ENCODE measurements at regions not wholly inside any gene's neighbourhood (a gene's known extent, or its start where the extent isn't known, plus 50 kb on each side); places are given as distances from the start of the nearest gene placed in this dataset.

DNA sequence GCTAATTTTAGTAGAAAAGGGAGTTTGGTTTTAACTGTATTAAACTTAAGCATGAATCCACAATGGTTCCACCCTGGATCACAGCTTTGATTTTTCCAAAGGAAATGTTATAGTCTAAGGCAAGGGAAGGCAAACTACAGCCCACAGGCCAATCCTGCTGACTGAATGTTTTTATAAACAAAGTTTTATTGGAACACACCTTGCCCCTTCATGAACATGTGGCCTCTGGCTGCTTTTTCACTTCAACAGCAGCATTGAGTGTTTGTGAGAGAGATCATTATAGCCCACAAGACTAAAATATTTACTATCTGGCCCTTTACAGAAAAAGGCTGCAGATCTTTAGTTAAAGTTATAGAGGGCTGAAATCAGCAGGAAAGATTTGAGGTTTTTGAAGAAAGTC lies 198.7 kb downstream of the IRS2 start:
- TF ChIP-seq, protein P1, sequence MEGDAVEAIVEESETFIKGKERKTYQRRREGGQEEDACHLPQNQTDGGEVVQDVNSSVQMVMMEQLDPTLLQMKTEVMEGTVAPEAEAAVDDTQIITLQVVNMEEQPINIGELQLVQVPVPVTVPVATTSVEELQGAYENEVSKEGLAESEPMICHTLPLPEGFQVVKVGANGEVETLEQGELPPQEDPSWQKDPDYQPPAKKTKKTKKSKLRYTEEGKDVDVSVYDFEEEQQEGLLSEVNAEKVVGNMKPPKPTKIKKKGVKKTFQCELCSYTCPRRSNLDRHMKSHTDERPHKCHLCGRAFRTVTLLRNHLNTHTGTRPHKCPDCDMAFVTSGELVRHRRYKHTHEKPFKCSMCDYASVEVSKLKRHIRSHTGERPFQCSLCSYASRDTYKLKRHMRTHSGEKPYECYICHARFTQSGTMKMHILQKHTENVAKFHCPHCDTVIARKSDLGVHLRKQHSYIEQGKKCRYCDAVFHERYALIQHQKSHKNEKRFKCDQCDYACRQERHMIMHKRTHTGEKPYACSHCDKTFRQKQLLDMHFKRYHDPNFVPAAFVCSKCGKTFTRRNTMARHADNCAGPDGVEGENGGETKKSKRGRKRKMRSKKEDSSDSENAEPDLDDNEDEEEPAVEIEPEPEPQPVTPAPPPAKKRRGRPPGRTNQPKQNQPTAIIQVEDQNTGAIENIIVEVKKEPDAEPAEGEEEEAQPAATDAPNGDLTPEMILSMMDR (conservative IDR thresholded peaks at IDR 0.05 in 1 of 2, IDR thresholded peaks at IDR 0.05 in 1 of 2; ENCODE audit: extremely low read depth in 1 of 2, insufficient read depth in 1 of 2, low read depth in 1 of 2, low read length in 2 of 2): no peak
- TF ChIP-seq EZH2 (IDR thresholded peaks at IDR 0.05; ENCODE audit: borderline replicate concordance, low read length): no peak

Data from mammary epithelial cell (primary cell).